HL-60 (cell line): ENCODE measurements at regions not wholly inside any gene's neighbourhood (a gene's known extent, or its start where the extent isn't known, plus 50 kb on each side); places are given as distances from the start of the nearest gene placed in this dataset.

ENCODE experiments used
- DNase-seq, 2 experiments: peaks; one replicate each; pipeline ENCODE4 v3.0.0-alpha.2; 2010 to 2020; ENCODE audit warnings: low read depth in 1 of 2, low spot score in 1 of 2
- H3K27ac ChIP-seq: fragments of 250-450 bp; sonication (Bioruptor Pico); replicated peaks from 2 replicates; pipeline ENCODE4 v1.5.1; 2020; ENCODE audit warnings: mild to moderate bottlenecking, moderate library complexity
- H3K27me3 ChIP-seq: fragments of 250-450 bp; sonication (Bioruptor Pico); 2 replicates; pipeline ENCODE4 v1.5.1; 2021; ENCODE audit warnings: mild to moderate bottlenecking, moderate library complexity; ENCODE audit not compliant: insufficient read depth, poor library complexity, severe bottlenecking
- H3K4me3 ChIP-seq: replicated peaks from 2 replicates; pipeline ENCODE4 v1.5.1; 2011; ENCODE audit warnings: mild to moderate bottlenecking, control low read depth, low read length; ENCODE audit not compliant: insufficient read depth
- GABPA ChIP-seq: IDR thresholded peaks from 2 replicates; pipeline ENCODE4 v1.6.1; 2012; ENCODE audit warnings: low read depth
- POLR2AphosphoS5 ChIP-seq: IDR thresholded peaks from 2 replicates; pipeline ENCODE4 v1.6.1; 2012; ENCODE audit warnings: low read depth
- SPI1 ChIP-seq: IDR thresholded peaks from 2 replicates; pipeline ENCODE4 v1.6.1; 2012; ENCODE audit warnings: low read depth, mild to moderate bottlenecking, borderline replicate concordance
- TF ChIP-seq, protein P1 (sequence below): IDR thresholded peaks from 2 replicates; pipeline ENCODE4 v1.6.1; 2012; ENCODE audit warnings: low read depth; ENCODE audit not compliant: insufficient replicate concordance
- TF ChIP-seq, protein P2 (sequence below): IDR thresholded peaks from one replicate; pipeline ENCODE4 v1.5.1; 2011; ENCODE audit warnings: low read length, control low read depth, inconsistent platforms; ENCODE audit not compliant: insufficient read depth

DNA sequence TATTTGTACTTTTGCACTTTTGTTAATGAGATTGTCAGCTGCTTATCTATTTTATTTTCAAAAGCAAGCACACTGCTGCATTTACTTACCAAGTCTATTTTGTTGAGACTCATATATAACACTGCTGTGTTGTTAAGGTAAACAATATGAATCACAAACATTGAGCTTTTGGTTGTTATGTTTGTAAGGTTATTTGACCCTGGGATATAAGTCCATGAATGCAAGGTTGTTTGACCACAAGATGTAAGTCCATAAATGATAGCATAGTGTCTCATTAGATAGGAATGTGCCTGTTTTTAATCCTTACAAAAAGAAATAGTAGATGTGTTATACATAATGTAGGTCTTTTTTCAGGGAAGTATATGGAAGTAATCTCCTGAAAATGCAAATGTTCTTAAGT is 845.9 kb downstream of the CDH9 start:
- TF ChIP-seq, protein P1, sequence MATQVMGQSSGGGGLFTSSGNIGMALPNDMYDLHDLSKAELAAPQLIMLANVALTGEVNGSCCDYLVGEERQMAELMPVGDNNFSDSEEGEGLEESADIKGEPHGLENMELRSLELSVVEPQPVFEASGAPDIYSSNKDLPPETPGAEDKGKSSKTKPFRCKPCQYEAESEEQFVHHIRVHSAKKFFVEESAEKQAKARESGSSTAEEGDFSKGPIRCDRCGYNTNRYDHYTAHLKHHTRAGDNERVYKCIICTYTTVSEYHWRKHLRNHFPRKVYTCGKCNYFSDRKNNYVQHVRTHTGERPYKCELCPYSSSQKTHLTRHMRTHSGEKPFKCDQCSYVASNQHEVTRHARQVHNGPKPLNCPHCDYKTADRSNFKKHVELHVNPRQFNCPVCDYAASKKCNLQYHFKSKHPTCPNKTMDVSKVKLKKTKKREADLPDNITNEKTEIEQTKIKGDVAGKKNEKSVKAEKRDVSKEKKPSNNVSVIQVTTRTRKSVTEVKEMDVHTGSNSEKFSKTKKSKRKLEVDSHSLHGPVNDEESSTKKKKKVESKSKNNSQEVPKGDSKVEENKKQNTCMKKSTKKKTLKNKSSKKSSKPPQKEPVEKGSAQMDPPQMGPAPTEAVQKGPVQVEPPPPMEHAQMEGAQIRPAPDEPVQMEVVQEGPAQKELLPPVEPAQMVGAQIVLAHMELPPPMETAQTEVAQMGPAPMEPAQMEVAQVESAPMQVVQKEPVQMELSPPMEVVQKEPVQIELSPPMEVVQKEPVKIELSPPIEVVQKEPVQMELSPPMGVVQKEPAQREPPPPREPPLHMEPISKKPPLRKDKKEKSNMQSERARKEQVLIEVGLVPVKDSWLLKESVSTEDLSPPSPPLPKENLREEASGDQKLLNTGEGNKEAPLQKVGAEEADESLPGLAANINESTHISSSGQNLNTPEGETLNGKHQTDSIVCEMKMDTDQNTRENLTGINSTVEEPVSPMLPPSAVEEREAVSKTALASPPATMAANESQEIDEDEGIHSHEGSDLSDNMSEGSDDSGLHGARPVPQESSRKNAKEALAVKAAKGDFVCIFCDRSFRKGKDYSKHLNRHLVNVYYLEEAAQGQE = no peak
- TF ChIP-seq POLR2AphosphoS5 (no peak), GABPA (no peak), SPI1 (no peak)
- TF ChIP-seq, protein P2, sequence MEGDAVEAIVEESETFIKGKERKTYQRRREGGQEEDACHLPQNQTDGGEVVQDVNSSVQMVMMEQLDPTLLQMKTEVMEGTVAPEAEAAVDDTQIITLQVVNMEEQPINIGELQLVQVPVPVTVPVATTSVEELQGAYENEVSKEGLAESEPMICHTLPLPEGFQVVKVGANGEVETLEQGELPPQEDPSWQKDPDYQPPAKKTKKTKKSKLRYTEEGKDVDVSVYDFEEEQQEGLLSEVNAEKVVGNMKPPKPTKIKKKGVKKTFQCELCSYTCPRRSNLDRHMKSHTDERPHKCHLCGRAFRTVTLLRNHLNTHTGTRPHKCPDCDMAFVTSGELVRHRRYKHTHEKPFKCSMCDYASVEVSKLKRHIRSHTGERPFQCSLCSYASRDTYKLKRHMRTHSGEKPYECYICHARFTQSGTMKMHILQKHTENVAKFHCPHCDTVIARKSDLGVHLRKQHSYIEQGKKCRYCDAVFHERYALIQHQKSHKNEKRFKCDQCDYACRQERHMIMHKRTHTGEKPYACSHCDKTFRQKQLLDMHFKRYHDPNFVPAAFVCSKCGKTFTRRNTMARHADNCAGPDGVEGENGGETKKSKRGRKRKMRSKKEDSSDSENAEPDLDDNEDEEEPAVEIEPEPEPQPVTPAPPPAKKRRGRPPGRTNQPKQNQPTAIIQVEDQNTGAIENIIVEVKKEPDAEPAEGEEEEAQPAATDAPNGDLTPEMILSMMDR = no peak
- Histone ChIP-seq H3K27ac (no peak overlapping the region), H3K27me3 (no peaks in the 10 kb centered on the region), H3K4me3 (no peak overlapping the region)
- no peak for DNase-seq

DNA sequence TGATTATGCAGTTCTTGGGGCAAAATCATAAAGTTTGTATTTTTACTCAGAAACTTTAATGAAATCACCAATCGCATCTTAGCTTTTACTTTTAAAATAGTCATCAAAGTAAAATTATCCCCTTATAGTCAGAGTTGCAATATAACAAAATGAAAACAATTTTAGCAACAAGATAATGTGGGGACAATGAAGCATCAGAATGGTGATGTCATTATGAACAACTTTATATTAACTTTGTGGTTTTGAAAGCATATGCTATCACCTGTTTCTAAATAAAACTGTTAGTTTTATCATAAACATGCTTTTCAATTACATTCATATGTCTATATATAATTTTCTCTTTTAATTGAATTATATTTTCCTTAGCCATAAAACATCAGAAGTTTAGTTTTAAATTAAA is 856.8 kb downstream of the CDH9 start:
- Histone ChIP-seq H3K27me3 (no peaks in the 10 kb centered on the region), H3K4me3 (no peak overlapping the region), H3K27ac (no peak overlapping the region)
- no peak for DNase-seq
- TF ChIP-seq, protein P2 = no peak
- TF ChIP-seq SPI1 (no peak), GABPA (no peak), POLR2AphosphoS5 (no peak)
- TF ChIP-seq, protein P1 = no peak

DNA sequence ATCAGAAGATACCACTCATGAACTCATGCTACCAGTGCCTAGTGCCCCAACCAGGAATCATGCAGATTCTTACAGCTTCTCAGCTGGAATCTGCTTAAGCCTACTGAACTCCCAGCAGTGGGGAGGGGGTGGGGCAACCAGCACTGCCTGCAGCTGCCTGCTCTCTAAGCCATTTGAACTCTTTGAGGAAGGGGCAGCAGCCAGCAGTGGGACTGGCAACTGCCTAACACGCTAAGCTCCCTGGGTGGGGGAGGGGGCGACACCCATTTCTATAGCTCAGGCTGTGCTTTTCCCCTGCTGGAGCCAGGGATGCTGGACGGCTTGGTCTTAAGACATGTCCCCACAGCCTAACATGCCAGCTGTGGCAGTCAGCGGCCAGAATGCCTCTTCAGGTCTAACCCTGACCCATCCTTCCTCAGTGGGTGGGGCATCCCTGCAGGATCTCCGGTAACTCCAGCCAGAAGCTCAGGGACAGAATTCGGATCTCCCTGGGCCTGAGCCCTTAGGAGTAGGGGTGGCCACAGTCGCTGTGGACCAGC is 889.7 kb downstream of the CDH9 start:
- no peak overlapping the region for H3K27ac ChIP-seq
- TF ChIP-seq POLR2AphosphoS5 (no peak), SPI1 (no peak), GABPA (no peak)
- TF ChIP-seq, protein P2 = no peak
- TF ChIP-seq, protein P1 = no peak
- DNase-seq = no peak
- H3K4me3 ChIP-seq = no peak overlapping the region
- H3K27me3 ChIP-seq = no peaks in the 10 kb centered on the region
